GM21529 (cell line): ENCODE measurements at regions not wholly inside any gene's neighbourhood (a gene's known extent, or its start where the extent isn't known, plus 50 kb on each side); places are given as distances from the start of the nearest gene placed in this dataset.
"Not testable (repeated sequence)": the region's sequence is repeated elsewhere in the genome, so short reads cannot be mapped to it uniquely, and the experiment has no call there.

ENCODE experiments used
- ATAC-seq: cut with Tn5 transposase; IDR thresholded peaks from one replicate; pipeline ENCODE4 v1.9.1; 2021; ENCODE audit not compliant: unreplicated experiment

- no peak for ATAC-seq
Observed at GRCh38 chr4:179601671-179602070, 2159.4 kb upstream of the AGA start.

GRCh38 chr4:179605196-179605595, 2163.0 kb upstream of the AGA start:
- ATAC-seq, result no peak

- ATAC-seq, result peak; percentile 37
Observed at GRCh38 chr4:179607003-179607402, 2164.8 kb upstream of the AGA start.

- ATAC-seq, result no peak
Observed at GRCh38 chr4:179615704-179616103, 2173.5 kb upstream of the AGA start.

GRCh38 chr4:179618966-179619365, 2176.7 kb upstream of the AGA start:
- ATAC-seq, result no peak

- no peak for ATAC-seq
Observed at GRCh38 chr4:179624768-179625181, 2182.5 kb upstream of the AGA start.

- no peak for ATAC-seq
Observed at GRCh38 chr4:179625406-179625805, 2183.2 kb upstream of the AGA start.

- ATAC-seq, result no peak
Observed at GRCh38 chr4:179626687-179627086, 2184.4 kb upstream of the AGA start.

GRCh38 chr4:179631321-179631720, 2189.1 kb upstream of the AGA start:
- no peak for ATAC-seq

- ATAC-seq, result no peak
Observed at GRCh38 chr4:179634862-179635261, 2192.6 kb upstream of the AGA start.

- ATAC-seq, result no peak
Observed at GRCh38 chr4:179662522-179662921, 2220.3 kb upstream of the AGA start.

GRCh38 chr4:179663641-179664429, 2221.6 kb upstream of the AGA start:
- no peak for ATAC-seq

- no peak for ATAC-seq
Observed at GRCh38 chr4:179664430-179665027, 2222.3 kb upstream of the AGA start.

GRCh38 chr4:179666226-179666625, 2224.0 kb upstream of the AGA start:
- ATAC-seq, result no peak

GRCh38 chr4:179671609-179672008, 2229.4 kb upstream of the AGA start:
- no peak for ATAC-seq

- no peak for ATAC-seq
Observed at GRCh38 chr4:179678093-179678814, 2236.0 kb upstream of the AGA start.

GRCh38 chr4:179683661-179684060, 2241.4 kb upstream of the AGA start:
- ATAC-seq, result not testable (repeated sequence)

GRCh38 chr4:179692222-179692621, 2250.0 kb upstream of the AGA start:
- ATAC-seq, result no peak

- ATAC-seq, result no peak
Observed at GRCh38 chr4:179695175-179695574, 2252.9 kb upstream of the AGA start.

- ATAC-seq, result no peak
Observed at GRCh38 chr4:179698321-179698720, 2256.1 kb upstream of the AGA start.

- ATAC-seq, result no peak
Observed at GRCh38 chr4:179709961-179710624, 2267.9 kb upstream of the AGA start.
